HEK293 (cell line): ENCODE measurements at regions not wholly inside any gene's neighbourhood (a gene's known extent, or its start where the extent isn't known, plus 50 kb on each side); places are given as distances from the start of the nearest gene placed in this dataset.

Experiments
- HOXA7 ChIP-seq: sonication (generic); formaldehyde crosslinking; IDR thresholded peaks from 2 replicates; pipeline ENCODE4 v1.8.1; 2022; ENCODE audit warnings: missing genetic modification reagents, borderline replicate concordance
- ZBTB1 ChIP-seq: fragments of 450-650 bp; formaldehyde crosslinking; IDR thresholded peaks from 2 replicates; pipeline ENCODE4 v1.5.1; 2016; ENCODE audit warnings: missing biosample characterization, missing genetic modification characterization
- ZEB2 ChIP-seq: fragments of 450-650 bp; formaldehyde crosslinking; IDR thresholded peaks from 2 replicates; pipeline ENCODE4 v1.5.1; 2016; ENCODE audit warnings: missing biosample characterization, missing genetic modification characterization
- ZFP37 ChIP-seq: fragments of 450-650 bp; formaldehyde crosslinking; IDR thresholded peaks from 2 replicates; pipeline ENCODE4 v1.5.1; 2016; ENCODE audit warnings: missing biosample characterization, missing genetic modification characterization
- ZNF2 ChIP-seq: fragments of 450-650 bp; formaldehyde crosslinking; IDR thresholded peaks from 2 replicates; pipeline ENCODE4 v1.5.1; 2016; ENCODE audit warnings: missing biosample characterization, missing genetic modification characterization
- ZNF530 ChIP-seq: fragments of 450-650 bp; formaldehyde crosslinking; IDR thresholded peaks from 2 replicates; pipeline ENCODE4 v1.5.1; 2016; ENCODE audit warnings: low read depth, missing biosample characterization, missing genetic modification characterization
- ZNF654 ChIP-seq: fragments of 450-650 bp; formaldehyde crosslinking; IDR thresholded peaks from 2 replicates; pipeline ENCODE4 v1.5.1; 2016; ENCODE audit warnings: low read depth, missing biosample characterization, missing genetic modification characterization
- TF ChIP-seq, protein P1 (sequence below): fragments of 450-650 bp; formaldehyde crosslinking; IDR thresholded peaks from 2 replicates; pipeline ENCODE4 v1.5.1; 2016; ENCODE audit warnings: missing biosample characterization, missing genetic modification characterization
- TF ChIP-seq, protein P2 (sequence below): fragments of 450-650 bp; formaldehyde crosslinking; IDR thresholded peaks from 2 replicates; pipeline ENCODE4 v1.5.1; 2016; ENCODE audit warnings: missing biosample characterization, missing genetic modification characterization
- TF ChIP-seq, protein P3 (sequence below): fragments of 450-650 bp; formaldehyde crosslinking; IDR thresholded peaks from 2 replicates; pipeline ENCODE4 v1.5.1; 2016; ENCODE audit warnings: missing biosample characterization, missing genetic modification characterization
- TF ChIP-seq, protein P4 (sequence below): fragments of 450-650 bp; formaldehyde crosslinking; IDR thresholded peaks from 2 replicates; pipeline ENCODE4 v1.5.1; 2016; ENCODE audit warnings: missing biosample characterization, missing genetic modification characterization, low read depth

DNA sequence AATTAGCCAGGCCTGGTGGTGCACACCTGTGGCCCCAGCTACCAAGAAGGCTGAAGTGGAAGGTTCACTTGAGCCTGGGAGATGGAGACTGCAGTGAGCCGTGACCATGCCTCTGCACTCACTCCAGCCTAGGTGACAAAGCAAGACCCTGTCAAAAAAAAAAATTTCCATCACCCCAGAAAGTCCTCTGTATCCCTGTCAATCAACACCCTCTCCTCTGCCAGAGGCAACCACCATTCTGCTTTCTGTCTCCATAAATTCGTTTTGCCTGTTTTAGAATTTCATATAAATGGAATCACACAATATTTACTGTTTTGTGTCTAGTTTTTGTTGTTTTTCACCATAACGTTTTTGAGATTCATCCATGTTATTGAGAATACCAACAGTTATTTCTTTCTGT lies 141.6 kb upstream of the SLC45A1 start:
- no peak for TF ChIP-seq ZBTB1
- TF ChIP-seq, protein P1, sequence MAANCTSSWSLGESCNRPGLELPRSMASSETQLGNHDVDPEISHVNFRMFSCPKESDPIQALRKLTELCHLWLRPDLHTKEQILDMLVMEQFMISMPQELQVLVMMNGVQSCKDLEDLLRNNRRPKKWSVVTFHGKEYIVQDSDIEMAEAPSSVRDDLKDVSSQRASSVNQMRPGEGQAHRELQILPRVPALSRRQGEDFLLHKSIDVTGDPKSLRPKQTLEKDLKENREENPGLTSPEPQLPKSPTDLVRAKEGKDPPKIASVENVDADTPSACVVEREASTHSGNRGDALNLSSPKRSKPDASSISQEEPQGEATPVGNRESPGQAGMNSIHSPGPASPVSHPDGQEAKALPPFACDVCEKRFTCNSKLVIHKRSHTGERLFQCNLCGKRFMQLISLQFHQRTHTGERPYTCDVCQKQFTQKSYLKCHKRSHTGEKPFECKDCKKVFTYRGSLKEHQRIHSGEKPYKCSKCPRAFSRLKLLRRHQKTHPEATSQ (tag by site-specific recombination), result no peak
- TF ChIP-seq ZFP37 (tag by site-specific recombination), result no peak
- no peak for TF ChIP-seq ZNF530 (tag by site-specific recombination)
- TF ChIP-seq, protein P2, sequence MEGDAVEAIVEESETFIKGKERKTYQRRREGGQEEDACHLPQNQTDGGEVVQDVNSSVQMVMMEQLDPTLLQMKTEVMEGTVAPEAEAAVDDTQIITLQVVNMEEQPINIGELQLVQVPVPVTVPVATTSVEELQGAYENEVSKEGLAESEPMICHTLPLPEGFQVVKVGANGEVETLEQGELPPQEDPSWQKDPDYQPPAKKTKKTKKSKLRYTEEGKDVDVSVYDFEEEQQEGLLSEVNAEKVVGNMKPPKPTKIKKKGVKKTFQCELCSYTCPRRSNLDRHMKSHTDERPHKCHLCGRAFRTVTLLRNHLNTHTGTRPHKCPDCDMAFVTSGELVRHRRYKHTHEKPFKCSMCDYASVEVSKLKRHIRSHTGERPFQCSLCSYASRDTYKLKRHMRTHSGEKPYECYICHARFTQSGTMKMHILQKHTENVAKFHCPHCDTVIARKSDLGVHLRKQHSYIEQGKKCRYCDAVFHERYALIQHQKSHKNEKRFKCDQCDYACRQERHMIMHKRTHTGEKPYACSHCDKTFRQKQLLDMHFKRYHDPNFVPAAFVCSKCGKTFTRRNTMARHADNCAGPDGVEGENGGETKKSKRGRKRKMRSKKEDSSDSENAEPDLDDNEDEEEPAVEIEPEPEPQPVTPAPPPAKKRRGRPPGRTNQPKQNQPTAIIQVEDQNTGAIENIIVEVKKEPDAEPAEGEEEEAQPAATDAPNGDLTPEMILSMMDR (tag by site-specific recombination), result no peak
- no peak for TF ChIP-seq HOXA7 (CRISPR knock-in tag)
- TF ChIP-seq ZNF654, result no peak
- no peak for TF ChIP-seq ZEB2
- TF ChIP-seq, protein P3, sequence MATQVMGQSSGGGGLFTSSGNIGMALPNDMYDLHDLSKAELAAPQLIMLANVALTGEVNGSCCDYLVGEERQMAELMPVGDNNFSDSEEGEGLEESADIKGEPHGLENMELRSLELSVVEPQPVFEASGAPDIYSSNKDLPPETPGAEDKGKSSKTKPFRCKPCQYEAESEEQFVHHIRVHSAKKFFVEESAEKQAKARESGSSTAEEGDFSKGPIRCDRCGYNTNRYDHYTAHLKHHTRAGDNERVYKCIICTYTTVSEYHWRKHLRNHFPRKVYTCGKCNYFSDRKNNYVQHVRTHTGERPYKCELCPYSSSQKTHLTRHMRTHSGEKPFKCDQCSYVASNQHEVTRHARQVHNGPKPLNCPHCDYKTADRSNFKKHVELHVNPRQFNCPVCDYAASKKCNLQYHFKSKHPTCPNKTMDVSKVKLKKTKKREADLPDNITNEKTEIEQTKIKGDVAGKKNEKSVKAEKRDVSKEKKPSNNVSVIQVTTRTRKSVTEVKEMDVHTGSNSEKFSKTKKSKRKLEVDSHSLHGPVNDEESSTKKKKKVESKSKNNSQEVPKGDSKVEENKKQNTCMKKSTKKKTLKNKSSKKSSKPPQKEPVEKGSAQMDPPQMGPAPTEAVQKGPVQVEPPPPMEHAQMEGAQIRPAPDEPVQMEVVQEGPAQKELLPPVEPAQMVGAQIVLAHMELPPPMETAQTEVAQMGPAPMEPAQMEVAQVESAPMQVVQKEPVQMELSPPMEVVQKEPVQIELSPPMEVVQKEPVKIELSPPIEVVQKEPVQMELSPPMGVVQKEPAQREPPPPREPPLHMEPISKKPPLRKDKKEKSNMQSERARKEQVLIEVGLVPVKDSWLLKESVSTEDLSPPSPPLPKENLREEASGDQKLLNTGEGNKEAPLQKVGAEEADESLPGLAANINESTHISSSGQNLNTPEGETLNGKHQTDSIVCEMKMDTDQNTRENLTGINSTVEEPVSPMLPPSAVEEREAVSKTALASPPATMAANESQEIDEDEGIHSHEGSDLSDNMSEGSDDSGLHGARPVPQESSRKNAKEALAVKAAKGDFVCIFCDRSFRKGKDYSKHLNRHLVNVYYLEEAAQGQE, result no peak
- TF ChIP-seq, protein P4, sequence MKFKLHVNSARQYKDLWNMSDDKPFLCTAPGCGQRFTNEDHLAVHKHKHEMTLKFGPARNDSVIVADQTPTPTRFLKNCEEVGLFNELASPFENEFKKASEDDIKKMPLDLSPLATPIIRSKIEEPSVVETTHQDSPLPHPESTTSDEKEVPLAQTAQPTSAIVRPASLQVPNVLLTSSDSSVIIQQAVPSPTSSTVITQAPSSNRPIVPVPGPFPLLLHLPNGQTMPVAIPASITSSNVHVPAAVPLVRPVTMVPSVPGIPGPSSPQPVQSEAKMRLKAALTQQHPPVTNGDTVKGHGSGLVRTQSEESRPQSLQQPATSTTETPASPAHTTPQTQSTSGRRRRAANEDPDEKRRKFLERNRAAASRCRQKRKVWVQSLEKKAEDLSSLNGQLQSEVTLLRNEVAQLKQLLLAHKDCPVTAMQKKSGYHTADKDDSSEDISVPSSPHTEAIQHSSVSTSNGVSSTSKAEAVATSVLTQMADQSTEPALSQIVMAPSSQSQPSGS (tag by site-specific recombination), result no peak
- TF ChIP-seq ZNF2 (tag by site-specific recombination), result no peak
